ENCODE measurements at regions not wholly inside any gene's neighbourhood (a gene's known extent, or its start where the extent isn't known, plus 50 kb on each side); places are given as distances from the start of the nearest gene placed in this dataset.

DNA sequence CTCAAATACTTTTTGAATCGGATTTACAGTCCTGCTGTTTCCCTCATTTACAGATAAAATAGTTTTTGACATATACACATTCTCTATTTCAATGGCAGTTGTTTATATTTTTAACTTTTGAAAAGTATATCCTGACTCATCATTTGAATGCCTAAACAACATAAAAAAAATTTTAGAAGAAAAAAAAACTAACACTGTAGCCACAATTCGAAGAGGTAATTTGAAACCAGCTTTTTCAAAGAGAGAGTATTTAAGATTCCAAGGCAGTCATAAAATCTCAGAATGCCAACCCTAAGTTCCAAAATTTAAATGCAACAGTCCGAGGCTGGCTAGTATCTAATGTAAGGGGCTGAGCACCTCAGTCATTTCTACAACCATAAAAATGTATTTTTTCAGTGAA lies 626.8 kb downstream of the DNAH5 start:
- TF ChIP-seq, protein P1, sequence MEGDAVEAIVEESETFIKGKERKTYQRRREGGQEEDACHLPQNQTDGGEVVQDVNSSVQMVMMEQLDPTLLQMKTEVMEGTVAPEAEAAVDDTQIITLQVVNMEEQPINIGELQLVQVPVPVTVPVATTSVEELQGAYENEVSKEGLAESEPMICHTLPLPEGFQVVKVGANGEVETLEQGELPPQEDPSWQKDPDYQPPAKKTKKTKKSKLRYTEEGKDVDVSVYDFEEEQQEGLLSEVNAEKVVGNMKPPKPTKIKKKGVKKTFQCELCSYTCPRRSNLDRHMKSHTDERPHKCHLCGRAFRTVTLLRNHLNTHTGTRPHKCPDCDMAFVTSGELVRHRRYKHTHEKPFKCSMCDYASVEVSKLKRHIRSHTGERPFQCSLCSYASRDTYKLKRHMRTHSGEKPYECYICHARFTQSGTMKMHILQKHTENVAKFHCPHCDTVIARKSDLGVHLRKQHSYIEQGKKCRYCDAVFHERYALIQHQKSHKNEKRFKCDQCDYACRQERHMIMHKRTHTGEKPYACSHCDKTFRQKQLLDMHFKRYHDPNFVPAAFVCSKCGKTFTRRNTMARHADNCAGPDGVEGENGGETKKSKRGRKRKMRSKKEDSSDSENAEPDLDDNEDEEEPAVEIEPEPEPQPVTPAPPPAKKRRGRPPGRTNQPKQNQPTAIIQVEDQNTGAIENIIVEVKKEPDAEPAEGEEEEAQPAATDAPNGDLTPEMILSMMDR (IDR thresholded peaks at IDR 0.05) = no peak
- no peak for TF ChIP-seq POLR2AphosphoS5 (IDR thresholded peaks at IDR 0.05)
- no peak for TF ChIP-seq POLR2A (IDR thresholded peaks at IDR 0.05)

Data from breast epithelium (tissue), 3 donors.